HCT116 (cell line): ENCODE measurements at regions not wholly inside any gene's neighbourhood (a gene's known extent, or its start where the extent isn't known, plus 50 kb on each side); places are given as distances from the start of the nearest gene placed in this dataset.

ENCODE experiments used
- ATAC-seq: fragments of 200-7000 bp; cut with Tn5 transposase; 2 replicates; pipeline ENCODE4 v1.9.1; 2020; ENCODE audit warnings: mild to moderate bottlenecking, moderate library complexity
- BruUV-seq: library from RNA; stranded (reverse); fragments of 400-500 nt; replicated peaks from 2 replicates; lab custom pipeline; 2021; lab: Mats Ljungman, UMichigan
- CTCF ChIA-PET: fragments of 300-600 bp; sonication (Branson Sonifier 250); formaldehyde crosslinking; loops from one replicate; lab custom pipeline; 2021; ENCODE audit warnings: antibody characterized with exemption; lab: Charles Lee
- POLR2A ChIA-PET: fragments of 300-600, 350-600 bp; sonication (Branson Sonifier 250); formaldehyde crosslinking; loops from one replicate; lab custom pipeline; 2021; ENCODE audit warnings: antibody characterized with exemption; lab: Charles Lee
- RAD21 ChIA-PET, 2 experiments: fragments of 300-600 bp; sonication (Branson Sonifier 250); formaldehyde crosslinking; loops; one replicate each; lab custom pipeline; 2023; ENCODE audit warnings: low total read pairs in 2 of 2; ENCODE audit not compliant: uncharacterized antibody in 2 of 2, unreplicated experiment in 2 of 2, low non-redundant PET in 1 of 2; lab: Charles Lee
- DNase-seq: peaks from one replicate; pipeline ENCODE4 v3.0.0-alpha.2; 2010; ENCODE audit warnings: low read depth, low spot score
- H2AFZ ChIP-seq: fragments of 200-600 bp; shearing (Covaris generic), sonication (generic); 2 replicates; pipeline ENCODE4 v1.6.1; 2017; ENCODE audit warnings: low read depth, mixed run types, mixed read lengths, antibody characterized with exemption, low read length; ENCODE audit not compliant: poor library complexity, severe bottlenecking
- H3K27ac ChIP-seq: 2 replicates; pipeline ENCODE4 v1.5.1; 2012; ENCODE audit warnings: low read depth, low read length
- H3K27me3 ChIP-seq: fragments of 200-600 bp; sonication (generic); 2 replicates; pipeline ENCODE4 v1.6.1; 2016; ENCODE audit warnings: mixed run types, low read length, mixed read lengths; ENCODE audit not compliant: insufficient read depth
- H3K36me3 ChIP-seq, 2 experiments: fragments of 200-500 bp in 1 of 2; fragments of 200-600 bp in 1 of 2; sonication (Bioruptor generic) in 1 of 2; sonication (generic) in 1 of 2; 2 replicates each; pipeline versions ENCODE4 v1.5.1 to v1.6.1; 2014 to 2016; ENCODE audit warnings: low read length in 2 of 2, inconsistent platforms in 1 of 2, mixed read lengths in 1 of 2, mixed run types in 1 of 2; ENCODE audit not compliant: insufficient read depth in 2 of 2, control insufficient read depth in 1 of 2
- H3K4me1 ChIP-seq, 2 experiments: fragments of 200-600 bp in 1 of 2; sonication (generic) in 1 of 2; 2 replicates each; pipeline versions ENCODE4 v1.5.1 to v1.6.1; 2012 to 2017; ENCODE audit warnings: low read length in 2 of 2, inconsistent platforms in 1 of 2, mild to moderate bottlenecking in 1 of 2, mixed read lengths in 1 of 2, mixed run types in 1 of 2, moderate library complexity in 1 of 2; ENCODE audit not compliant: insufficient read depth in 2 of 2, control insufficient read depth in 1 of 2
- H3K4me2 ChIP-seq: fragments of 200-600 bp; sonication (generic); 2 replicates; pipeline ENCODE4 v1.6.1; 2017; ENCODE audit warnings: mixed run types, low read length, mixed read lengths
- H3K4me3 ChIP-seq, 2 experiments: fragments of 200-600 bp in 1 of 2; sonication (generic) in 1 of 2; replicated peaks in 1 of 2; 2 replicates each; pipeline ENCODE4 v1.5.1; 2011 to 2016; ENCODE audit warnings: low read length in 2 of 2, control low read depth in 1 of 2, low read depth in 1 of 2, mild to moderate bottlenecking in 1 of 2, mixed read lengths in 1 of 2, mixed run types in 1 of 2
- H3K79me2 ChIP-seq: fragments of 200-600 bp; sonication (generic); 2 replicates; pipeline ENCODE4 v1.6.1; 2017; ENCODE audit warnings: mild to moderate bottlenecking, mixed run types, low read length, moderate library complexity, mixed read lengths; ENCODE audit not compliant: insufficient read depth
- H3K9ac ChIP-seq: fragments of 200-600 bp; sonication (generic); 2 replicates; pipeline ENCODE4 v1.6.1; 2016; ENCODE audit warnings: low read length, mixed read lengths
- H3K9me2 ChIP-seq: fragments of 200-600 bp; sonication (generic), shearing (Covaris generic); 2 replicates; pipeline ENCODE4 v1.6.1; 2017; ENCODE audit warnings: mixed run types, mild to moderate bottlenecking, moderate library complexity; ENCODE audit not compliant: insufficient read depth
- H3K9me3 ChIP-seq, 2 experiments: fragments of 200-500 bp in 1 of 2; fragments of 200-600 bp in 1 of 2; sonication (Bioruptor generic) in 1 of 2; sonication (generic) in 1 of 2; 2 replicates each; pipeline ENCODE4 v1.6.1; 2014 to 2017; ENCODE audit warnings: low read length in 2 of 2, mixed read lengths in 2 of 2, inconsistent platforms in 1 of 2, low read depth in 1 of 2, mild to moderate bottlenecking in 1 of 2, mixed run types in 1 of 2, moderate library complexity in 1 of 2; ENCODE audit not compliant: control insufficient read depth in 1 of 2, insufficient read depth in 1 of 2
- H4K20me1 ChIP-seq: fragments of 200-600 bp; sonication (generic), shearing (Covaris generic); 2 replicates; pipeline ENCODE4 v1.6.1; 2017; ENCODE audit warnings: mixed run types, mild to moderate bottlenecking, moderate library complexity; ENCODE audit not compliant: insufficient read depth
- CBX3 ChIP-seq: IDR thresholded peaks from 2 replicates; pipeline ENCODE4 v1.6.1; 2012; ENCODE audit warnings: low read depth
- CEBPB ChIP-seq: IDR thresholded peaks from 2 replicates; pipeline ENCODE4 v1.6.1; 2012; ENCODE audit warnings: low read depth
- EGR1 ChIP-seq: IDR thresholded peaks from 2 replicates; pipeline ENCODE4 v1.6.1; 2012; ENCODE audit warnings: low read depth
- ELF1 ChIP-seq: IDR thresholded peaks from 2 replicates; pipeline ENCODE4 v1.6.1; 2012; ENCODE audit warnings: low read depth, borderline replicate concordance
- FOSL1 ChIP-seq: IDR thresholded peaks from 2 replicates; pipeline ENCODE4 v1.6.1; 2012; ENCODE audit warnings: low read depth
- MAX ChIP-seq: IDR thresholded peaks from 2 replicates; pipeline ENCODE4 v1.6.1; 2012
- POLR2A ChIP-seq: IDR thresholded peaks from 2 replicates; pipeline ENCODE4 v1.7.0; 2011; ENCODE audit warnings: borderline replicate concordance; ENCODE audit not compliant: insufficient read depth, insufficient read length; ENCODE audit errors: extremely low read depth
- POLR2AphosphoS5 ChIP-seq: IDR thresholded peaks from 2 replicates; pipeline ENCODE4 v1.6.1; 2011; ENCODE audit warnings: mild to moderate bottlenecking, low read depth, low read length, moderate library complexity
- SIN3A ChIP-seq: IDR thresholded peaks from 2 replicates; pipeline ENCODE4 v1.6.1; 2012; ENCODE audit warnings: low read depth
- SP1 ChIP-seq: IDR thresholded peaks from 2 replicates; pipeline ENCODE4 v1.6.1; 2012; ENCODE audit warnings: low read depth
- TCF7L2 ChIP-seq: IDR thresholded peaks from 2 replicates; pipeline ENCODE4 v1.7.0; 2011; ENCODE audit warnings: borderline replicate concordance, inconsistent platforms; ENCODE audit not compliant: insufficient read depth, insufficient read length; ENCODE audit errors: extremely low read depth
- ZFX ChIP-seq: fragments of 450-650 bp; IDR thresholded peaks from 2 replicates; pipeline ENCODE4 v1.6.1; 2017
- ZNF274 ChIP-seq: fragments of 200-500 bp; sonication (Bioruptor generic); IDR thresholded peaks from 2 replicates; pipeline ENCODE4 v1.6.1; 2014; ENCODE audit warnings: mild to moderate bottlenecking, low read depth, low read length, inconsistent platforms
- intact Hi-C: fragments of 100-400 bp; cut with micrococcal nuclease; formaldehyde crosslinking; loops from 2 replicates; pipeline ENCODE4 v1.10.0; 2022
- TF ChIP-seq, protein P1 (sequence below): IDR thresholded peaks from 2 replicates; pipeline ENCODE4 v1.6.1; 2012

DNA sequence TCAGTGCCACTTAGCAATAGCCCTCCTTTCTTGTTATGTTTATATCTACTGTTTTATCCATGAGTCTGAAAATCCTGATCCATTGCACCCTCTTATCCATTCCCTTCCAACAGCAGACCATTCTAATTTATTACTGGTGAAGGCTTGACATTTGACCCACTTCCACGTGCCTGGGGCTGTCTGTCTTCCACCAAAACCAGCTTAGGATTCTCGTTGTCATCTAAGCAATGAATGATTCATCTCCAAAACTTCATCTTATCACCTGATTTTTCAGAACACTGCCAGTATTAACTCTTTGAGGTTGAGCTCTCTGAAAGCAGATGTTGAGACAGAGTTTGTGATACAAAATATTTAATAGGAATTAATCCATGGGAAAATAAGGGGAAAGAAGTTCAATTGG is 277.8 kb upstream of the FBXL7 start:
- H3K4me3 ChIP-seq: no peak overlapping the region
- H3K4me1 ChIP-seq: no peaks in the 10 kb centered on the region
- intact Hi-C loops: no loop called here
- ChIA-PET CTCF (no interaction called here), RAD21 (no interaction called here), POLR2A (no interaction called here)
- BruUV-seq: no TSS peak
- no peaks in the 10 kb centered on the region for H3K36me3 ChIP-seq
- ATAC-seq (no peak), DNase-seq (no peak)
- H3K9me3 ChIP-seq: peaks cover 6 to 27% of the 10 kb centered on the region in 2 experiments; a peak in 2 of 4 replicates
- H3K9me2 ChIP-seq: no peaks in the 10 kb centered on the region
- no peak overlapping the region for H3K9ac ChIP-seq
- H3K27ac ChIP-seq: no peak overlapping the region
- TF ChIP-seq FOSL1 (no peak), POLR2AphosphoS5 (no peak), ZFX (no peak)
- H2AFZ ChIP-seq: no peak overlapping the region
- H3K4me2 ChIP-seq: no peak overlapping the region
- no peaks in the 10 kb centered on the region for H3K27me3 ChIP-seq
- no peaks in the 10 kb centered on the region for H4K20me1 ChIP-seq
- H3K79me2 ChIP-seq: no peaks in the 10 kb centered on the region

GRCh38 chr5:15220642-15221173 is 279.3 kb upstream of the FBXL7 start:
- no peak overlapping the region for H2AFZ ChIP-seq
- ChIA-PET RAD21 (no interaction called here), POLR2A (no interaction called here), CTCF (no interaction called here)
- no TSS peak for BruUV-seq
- H3K4me3 ChIP-seq: no peak overlapping the region
- no peaks in the 10 kb centered on the region for H3K36me3 ChIP-seq
- no peak overlapping the region for H3K9ac ChIP-seq
- no peaks in the 10 kb centered on the region for H3K9me2 ChIP-seq
- intact Hi-C loops: no loop called here
- H4K20me1 ChIP-seq: no peaks in the 10 kb centered on the region
- H3K4me1 ChIP-seq: no peaks in the 10 kb centered on the region
- TF ChIP-seq POLR2AphosphoS5: no peak
- no peaks in the 10 kb centered on the region for H3K79me2 ChIP-seq
- DNase-seq (no peak), ATAC-seq (no peak)
- no peak overlapping the region for H3K4me2 ChIP-seq
- H3K27ac ChIP-seq: no peak overlapping the region
- no peaks in the 10 kb centered on the region for H3K27me3 ChIP-seq
- H3K9me3 ChIP-seq: peaks cover 10 to 27% of the 10 kb centered on the region in 2 experiments; a peak in 2 of 4 replicates

GRCh38 chr5:15215056-15215455 is 284.9 kb upstream of the FBXL7 start:
- H3K4me1 ChIP-seq: no peaks in the 10 kb centered on the region
- H4K20me1 ChIP-seq: no peaks in the 10 kb centered on the region
- RAD21 ChIA-PET: no interaction called here
- no peak for DNase-seq
- no peaks in the 10 kb centered on the region for H3K9me2 ChIP-seq
- CTCF ChIA-PET: no interaction called here
- H3K9ac ChIP-seq: no peak overlapping the region
- POLR2A ChIA-PET: no interaction called here
- H3K27ac ChIP-seq: no peak overlapping the region
- no peaks in the 10 kb centered on the region for H3K79me2 ChIP-seq
- H3K4me2 ChIP-seq: no peak overlapping the region
- H3K36me3 ChIP-seq: no peaks in the 10 kb centered on the region
- H3K27me3 ChIP-seq: no peaks in the 10 kb centered on the region
- H3K4me3 ChIP-seq: no peak overlapping the region
- BruUV-seq: no TSS peak
- intact Hi-C loops: no loop called here
- ATAC-seq: no peak
- H3K9me3 ChIP-seq: peaks cover 10 to 36% of the 10 kb centered on the region in 2 experiments; a peak in 2 of 4 replicates
- H2AFZ ChIP-seq: no peak overlapping the region
- TF ChIP-seq POLR2AphosphoS5 (no peak), CEBPB (no peak), SIN3A (no peak), MAX (no peak), ZNF274 (no peak), FOSL1 (no peak), ZFX (no peak), EGR1 (no peak), ELF1 (no peak), SP1 (no peak), TCF7L2 (no peak), CBX3 (no peak), POLR2A (no peak)
- TF ChIP-seq, protein P1, sequence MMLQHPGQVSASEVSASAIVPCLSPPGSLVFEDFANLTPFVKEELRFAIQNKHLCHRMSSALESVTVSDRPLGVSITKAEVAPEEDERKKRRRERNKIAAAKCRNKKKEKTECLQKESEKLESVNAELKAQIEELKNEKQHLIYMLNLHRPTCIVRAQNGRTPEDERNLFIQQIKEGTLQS: no peak
